Osteocyte (in vitro differentiated cells): ENCODE measurements at regions not wholly inside any gene's neighbourhood (a gene's known extent, or its start where the extent isn't known, plus 50 kb on each side); places are given as distances from the start of the nearest gene placed in this dataset.
"Not testable (repeated sequence)": the region's sequence is repeated elsewhere in the genome, so short reads cannot be mapped to it uniquely, and the experiment has no call there.

Source experiments
- DNase-seq: peaks from one replicate; pipeline ENCODE4 v3.0.0; 2021; ENCODE audit warnings: mixed read lengths; ENCODE audit not compliant: unreplicated experiment; ENCODE audit errors: extremely low spot score
- H3K27ac Mint-ChIP-seq: one replicate; pipeline ENCODE4 v1.8.0; 2021; ENCODE audit warnings: mild to moderate bottlenecking, mixed read lengths; ENCODE audit not compliant: unreplicated experiment
- H3K27me3 Mint-ChIP-seq: one replicate; pipeline ENCODE4 v1.8.0; 2021; ENCODE audit warnings: mixed read lengths; ENCODE audit not compliant: unreplicated experiment
- H3K36me3 Mint-ChIP-seq: one replicate; pipeline ENCODE4 v1.8.0; 2021; ENCODE audit warnings: mixed read lengths; ENCODE audit not compliant: unreplicated experiment
- H3K4me1 Mint-ChIP-seq: one replicate; pipeline ENCODE4 v1.8.0; 2021; ENCODE audit warnings: mixed read lengths; ENCODE audit not compliant: unreplicated experiment
- H3K4me3 Mint-ChIP-seq: one replicate; pipeline ENCODE4 v1.8.0; 2021; ENCODE audit warnings: mild to moderate bottlenecking, moderate library complexity, mixed read lengths; ENCODE audit not compliant: unreplicated experiment
- H3K9me3 Mint-ChIP-seq: one replicate; pipeline ENCODE4 v1.8.0; 2021; ENCODE audit warnings: mixed read lengths; ENCODE audit not compliant: unreplicated experiment
- CTCF ChIP-seq: fragments of 200-600 bp; sonication (generic); IDR thresholded peaks from 2 replicates; pipeline ENCODE4 v1.5.0; 2021; ENCODE audit warnings: antibody characterized with exemption, mild to moderate bottlenecking, moderate library complexity

DNA sequence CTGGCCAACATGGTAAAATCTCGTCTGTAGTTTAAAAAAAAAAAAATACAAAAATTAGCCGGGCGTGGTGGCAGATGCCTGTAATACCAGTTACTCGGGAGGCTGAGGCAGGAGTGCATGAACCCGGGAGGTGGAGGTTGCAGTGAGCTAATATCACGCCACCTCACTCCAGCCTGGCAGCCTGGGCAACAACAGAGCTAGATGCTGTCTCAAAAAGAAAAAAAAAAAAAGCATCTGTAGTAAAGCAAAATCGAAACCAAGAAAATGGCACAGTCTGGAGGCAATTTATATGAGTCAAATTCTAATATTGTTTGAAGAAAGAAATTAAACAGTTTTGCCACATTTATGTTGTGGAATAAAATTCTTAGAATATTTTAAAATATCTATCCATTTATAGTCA is 365.0 kb upstream of the CHORDC1 start:
- Mint-ChIP-seq H3K4me3 (no peak overlapping the region), H3K36me3 (no peaks in the 10 kb centered on the region), H3K9me3 (no peaks in the 10 kb centered on the region), H3K27me3 (no peaks in the 10 kb centered on the region), H3K27ac (no peak overlapping the region), H3K4me1 (no peaks in the 10 kb centered on the region)
- no peak for TF ChIP-seq CTCF
- no peak for DNase-seq

DNA sequence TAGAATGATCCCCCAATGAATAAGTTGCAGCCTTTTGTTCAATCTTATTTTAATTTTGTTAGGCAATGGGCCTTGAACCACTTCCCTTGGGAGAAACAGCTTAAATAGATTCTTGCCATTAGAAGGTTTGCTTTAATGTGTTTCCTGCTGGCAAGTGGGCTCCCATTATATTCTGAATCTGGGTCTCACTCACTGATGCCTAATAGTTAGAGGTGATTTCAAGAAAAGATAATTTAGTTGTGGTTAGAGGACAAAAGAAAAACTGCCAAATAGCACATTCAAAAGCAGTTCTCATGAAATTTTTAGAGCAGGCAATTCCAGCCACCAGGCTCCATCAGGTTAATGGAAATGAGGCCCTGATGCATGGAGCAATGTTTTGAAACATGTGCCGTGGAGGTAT is 362.6 kb upstream of the CHORDC1 start:
- H3K27ac Mint-ChIP-seq, result no peak overlapping the region
- no peak for DNase-seq
- H3K4me1 Mint-ChIP-seq, result no peaks in the 10 kb centered on the region
- H3K36me3 Mint-ChIP-seq, result no peaks in the 10 kb centered on the region
- H3K4me3 Mint-ChIP-seq, result no peak overlapping the region
- no peaks in the 10 kb centered on the region for H3K27me3 Mint-ChIP-seq
- TF ChIP-seq CTCF, result no peak
- peaks cover 3% of the 10 kb centered on the region for H3K9me3 Mint-ChIP-seq

DNA sequence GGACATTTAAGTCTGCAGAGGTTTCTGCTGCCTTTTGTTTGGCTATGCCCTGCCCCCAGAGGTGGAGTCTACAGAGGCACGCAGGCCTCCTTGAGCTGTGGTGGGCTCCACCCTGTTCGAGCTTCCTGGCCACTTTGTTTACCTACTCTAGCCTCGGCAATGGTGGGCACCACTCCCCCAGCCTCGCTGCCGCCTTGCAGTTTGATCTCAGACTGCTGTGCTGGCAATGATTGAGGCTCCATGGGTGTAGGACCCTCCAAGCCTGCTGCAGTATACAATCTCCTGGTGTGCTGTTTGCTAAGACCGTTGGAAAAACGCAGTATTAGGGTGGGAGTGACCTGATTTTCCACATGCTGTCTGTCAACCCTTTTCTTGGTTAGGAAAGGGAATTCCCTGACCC is 360.1 kb upstream of the CHORDC1 start:
- not testable (repeated sequence) for H3K36me3 Mint-ChIP-seq, H3K4me3 Mint-ChIP-seq, DNase-seq, H3K4me1 Mint-ChIP-seq, H3K27ac Mint-ChIP-seq, H3K27me3 Mint-ChIP-seq
- H3K9me3 Mint-ChIP-seq, result peaks cover 12% of the 10 kb centered on the region

- Mint-ChIP-seq H3K27ac (no peak overlapping the region), H3K4me1 (no peaks in the 10 kb centered on the region), H3K9me3 (peaks cover 11% of the 10 kb centered on the region), H3K36me3 (no peaks in the 10 kb centered on the region), H3K4me3 (no peak overlapping the region), H3K27me3 (peaks cover 2% of the 10 kb centered on the region)
- no peak for TF ChIP-seq CTCF
- DNase-seq, result no peak
Measured at GRCh38 chr11:90564531-90564930, 341.7 kb upstream of the CHORDC1 start.

DNA sequence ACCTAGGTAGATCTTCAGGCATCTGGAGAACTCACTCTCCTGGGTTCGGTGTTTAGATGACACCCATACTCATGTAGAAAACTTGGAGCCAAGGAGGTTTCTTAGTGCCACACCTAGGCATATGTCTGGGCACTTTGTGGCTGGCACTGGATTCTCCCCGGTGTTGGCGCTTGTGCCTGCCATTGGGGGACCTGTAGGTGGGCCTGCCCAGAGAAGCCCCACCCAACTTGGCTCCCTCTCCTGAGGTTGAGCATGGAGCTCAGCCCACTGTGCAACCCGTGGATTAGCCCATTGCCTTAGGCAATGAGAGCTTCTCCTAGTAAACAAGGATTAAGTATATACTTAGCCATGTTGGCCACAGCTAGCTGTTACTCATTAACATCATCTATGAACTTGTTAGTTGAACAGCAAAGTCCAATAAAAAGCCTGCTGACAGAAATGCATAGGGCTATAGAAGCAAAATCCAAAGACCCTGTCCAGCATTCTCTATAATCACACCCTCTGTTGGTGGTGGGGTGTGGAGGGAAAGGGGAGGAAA is 335.5 kb upstream of the CHORDC1 start:
- H3K27ac Mint-ChIP-seq, result no peak overlapping the region
- H3K4me1 Mint-ChIP-seq, result no peaks in the 10 kb centered on the region
- no peak for DNase-seq
- H3K4me3 Mint-ChIP-seq, result no peak overlapping the region
- no peaks in the 10 kb centered on the region for H3K27me3 Mint-ChIP-seq
- no peaks in the 10 kb centered on the region for H3K36me3 Mint-ChIP-seq
- H3K9me3 Mint-ChIP-seq, result peaks cover 16% of the 10 kb centered on the region
- no peak for TF ChIP-seq CTCF

- Mint-ChIP-seq H3K27ac (no peak overlapping the region), H3K9me3 (peaks cover 16% of the 10 kb centered on the region), H3K4me1 (no peaks in the 10 kb centered on the region), H3K27me3 (no peaks in the 10 kb centered on the region), H3K36me3 (no peaks in the 10 kb centered on the region), H3K4me3 (no peak overlapping the region)
- DNase-seq, result no peak
- no peak for TF ChIP-seq CTCF
Measured at GRCh38 chr11:90556606-90557005, 333.8 kb upstream of the CHORDC1 start.
